ENCODE measurements at regions not wholly inside any gene's neighbourhood (a gene's known extent, or its start where the extent isn't known, plus 50 kb on each side); places are given as distances from the start of the nearest gene placed in this dataset.

- TF ChIP-seq, protein P1, sequence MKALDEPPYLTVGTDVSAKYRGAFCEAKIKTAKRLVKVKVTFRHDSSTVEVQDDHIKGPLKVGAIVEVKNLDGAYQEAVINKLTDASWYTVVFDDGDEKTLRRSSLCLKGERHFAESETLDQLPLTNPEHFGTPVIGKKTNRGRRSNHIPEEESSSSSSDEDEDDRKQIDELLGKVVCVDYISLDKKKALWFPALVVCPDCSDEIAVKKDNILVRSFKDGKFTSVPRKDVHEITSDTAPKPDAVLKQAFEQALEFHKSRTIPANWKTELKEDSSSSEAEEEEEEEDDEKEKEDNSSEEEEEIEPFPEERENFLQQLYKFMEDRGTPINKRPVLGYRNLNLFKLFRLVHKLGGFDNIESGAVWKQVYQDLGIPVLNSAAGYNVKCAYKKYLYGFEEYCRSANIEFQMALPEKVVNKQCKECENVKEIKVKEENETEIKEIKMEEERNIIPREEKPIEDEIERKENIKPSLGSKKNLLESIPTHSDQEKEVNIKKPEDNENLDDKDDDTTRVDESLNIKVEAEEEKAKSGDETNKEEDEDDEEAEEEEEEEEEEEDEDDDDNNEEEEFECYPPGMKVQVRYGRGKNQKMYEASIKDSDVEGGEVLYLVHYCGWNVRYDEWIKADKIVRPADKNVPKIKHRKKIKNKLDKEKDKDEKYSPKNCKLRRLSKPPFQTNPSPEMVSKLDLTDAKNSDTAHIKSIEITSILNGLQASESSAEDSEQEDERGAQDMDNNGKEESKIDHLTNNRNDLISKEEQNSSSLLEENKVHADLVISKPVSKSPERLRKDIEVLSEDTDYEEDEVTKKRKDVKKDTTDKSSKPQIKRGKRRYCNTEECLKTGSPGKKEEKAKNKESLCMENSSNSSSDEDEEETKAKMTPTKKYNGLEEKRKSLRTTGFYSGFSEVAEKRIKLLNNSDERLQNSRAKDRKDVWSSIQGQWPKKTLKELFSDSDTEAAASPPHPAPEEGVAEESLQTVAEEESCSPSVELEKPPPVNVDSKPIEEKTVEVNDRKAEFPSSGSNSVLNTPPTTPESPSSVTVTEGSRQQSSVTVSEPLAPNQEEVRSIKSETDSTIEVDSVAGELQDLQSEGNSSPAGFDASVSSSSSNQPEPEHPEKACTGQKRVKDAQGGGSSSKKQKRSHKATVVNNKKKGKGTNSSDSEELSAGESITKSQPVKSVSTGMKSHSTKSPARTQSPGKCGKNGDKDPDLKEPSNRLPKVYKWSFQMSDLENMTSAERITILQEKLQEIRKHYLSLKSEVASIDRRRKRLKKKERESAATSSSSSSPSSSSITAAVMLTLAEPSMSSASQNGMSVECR (CRISPR knock-in tag; IDR thresholded peaks at IDR 0.05; ENCODE audit: borderline replicate concordance), result no peak
- TF ChIP-seq MYBL2 (CRISPR knock-in tag; IDR thresholded peaks at IDR 0.05) (no peak), TEAD1 (CRISPR knock-in tag; IDR thresholded peaks at IDR 0.05) (no peak)
- TF ChIP-seq, protein P2, sequence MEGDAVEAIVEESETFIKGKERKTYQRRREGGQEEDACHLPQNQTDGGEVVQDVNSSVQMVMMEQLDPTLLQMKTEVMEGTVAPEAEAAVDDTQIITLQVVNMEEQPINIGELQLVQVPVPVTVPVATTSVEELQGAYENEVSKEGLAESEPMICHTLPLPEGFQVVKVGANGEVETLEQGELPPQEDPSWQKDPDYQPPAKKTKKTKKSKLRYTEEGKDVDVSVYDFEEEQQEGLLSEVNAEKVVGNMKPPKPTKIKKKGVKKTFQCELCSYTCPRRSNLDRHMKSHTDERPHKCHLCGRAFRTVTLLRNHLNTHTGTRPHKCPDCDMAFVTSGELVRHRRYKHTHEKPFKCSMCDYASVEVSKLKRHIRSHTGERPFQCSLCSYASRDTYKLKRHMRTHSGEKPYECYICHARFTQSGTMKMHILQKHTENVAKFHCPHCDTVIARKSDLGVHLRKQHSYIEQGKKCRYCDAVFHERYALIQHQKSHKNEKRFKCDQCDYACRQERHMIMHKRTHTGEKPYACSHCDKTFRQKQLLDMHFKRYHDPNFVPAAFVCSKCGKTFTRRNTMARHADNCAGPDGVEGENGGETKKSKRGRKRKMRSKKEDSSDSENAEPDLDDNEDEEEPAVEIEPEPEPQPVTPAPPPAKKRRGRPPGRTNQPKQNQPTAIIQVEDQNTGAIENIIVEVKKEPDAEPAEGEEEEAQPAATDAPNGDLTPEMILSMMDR (IDR thresholded peaks at IDR 0.05), result no peak
Measured at GRCh38 chr7:112994656-112995055, 92.0 kb downstream of the GPR85 start (continued).

- Mint-ChIP-seq H3K4me1 (peaks cover 25% of the 10 kb centered on the region), H3K4me3 (no peak overlapping the region), H3K9me3 (no peaks in the 10 kb centered on the region), H3K27me3 (ENCODE audit: low read depth) (no peaks in the 10 kb centered on the region), H3K27ac (0 out of 2 replicates have a peak overlapping the region, but pooled peaks have one; percentile 9), H3K36me3 (no peaks in the 10 kb centered on the region)
- CTCF ChIA-PET, result interaction anchor here (0.6 kb wide), 1 partner anchor 23 kb away, joined by 3 read pairs; no protein-coding TSS in a partner anchor
- TF ChIP-seq NFATC4 (CRISPR knock-in tag; IDR thresholded peaks at IDR 0.05), result no peak
- no peak for TF ChIP-seq USF1 (CRISPR knock-in tag; IDR thresholded peaks at IDR 0.05)
- TF ChIP-seq, protein P3, sequence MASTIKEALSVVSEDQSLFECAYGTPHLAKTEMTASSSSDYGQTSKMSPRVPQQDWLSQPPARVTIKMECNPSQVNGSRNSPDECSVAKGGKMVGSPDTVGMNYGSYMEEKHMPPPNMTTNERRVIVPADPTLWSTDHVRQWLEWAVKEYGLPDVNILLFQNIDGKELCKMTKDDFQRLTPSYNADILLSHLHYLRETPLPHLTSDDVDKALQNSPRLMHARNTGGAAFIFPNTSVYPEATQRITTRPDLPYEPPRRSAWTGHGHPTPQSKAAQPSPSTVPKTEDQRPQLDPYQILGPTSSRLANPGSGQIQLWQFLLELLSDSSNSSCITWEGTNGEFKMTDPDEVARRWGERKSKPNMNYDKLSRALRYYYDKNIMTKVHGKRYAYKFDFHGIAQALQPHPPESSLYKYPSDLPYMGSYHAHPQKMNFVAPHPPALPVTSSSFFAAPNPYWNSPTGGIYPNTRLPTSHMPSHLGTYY (CRISPR knock-in tag; IDR thresholded peaks at IDR 0.05), result no peak
- no peak for TF ChIP-seq SP1 (CRISPR knock-in tag; conservative IDR thresholded peaks at IDR 0.05)
- no peak for TF ChIP-seq CREB1 (CRISPR knock-in tag; IDR thresholded peaks at IDR 0.05)
- no peak for TF ChIP-seq RELA (CRISPR knock-in tag; IDR thresholded peaks at IDR 0.05; ENCODE audit: borderline replicate concordance)
- no peak for TF ChIP-seq OVOL2 (CRISPR knock-in tag; IDR thresholded peaks at IDR 0.05; ENCODE audit: borderline replicate concordance)
- TF ChIP-seq, protein P4, sequence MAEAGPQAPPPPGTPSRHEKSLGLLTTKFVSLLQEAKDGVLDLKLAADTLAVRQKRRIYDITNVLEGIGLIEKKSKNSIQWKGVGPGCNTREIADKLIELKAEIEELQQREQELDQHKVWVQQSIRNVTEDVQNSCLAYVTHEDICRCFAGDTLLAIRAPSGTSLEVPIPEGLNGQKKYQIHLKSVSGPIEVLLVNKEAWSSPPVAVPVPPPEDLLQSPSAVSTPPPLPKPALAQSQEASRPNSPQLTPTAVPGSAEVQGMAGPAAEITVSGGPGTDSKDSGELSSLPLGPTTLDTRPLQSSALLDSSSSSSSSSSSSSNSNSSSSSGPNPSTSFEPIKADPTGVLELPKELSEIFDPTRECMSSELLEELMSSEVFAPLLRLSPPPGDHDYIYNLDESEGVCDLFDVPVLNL (CRISPR knock-in tag; IDR thresholded peaks at IDR 0.05; ENCODE audit: borderline replicate concordance, low read depth), result no peak
- TF ChIP-seq, protein P2 (IDR thresholded peaks at IDR 0.05), result no peak
- TF ChIP-seq SMAD4 (CRISPR knock-in tag; IDR thresholded peaks at IDR 0.05), result no peak
- POLR2A ChIA-PET, result no interaction called here
- no peak for DNase-seq (ENCODE audit: low spot score)
- ATAC-seq, result 0 out of 2 replicates have a peak, but pooled peaks have one; percentile 39
Measured at GRCh38 chr7:112990624-112991023, 96.0 kb downstream of the GPR85 start.

Measured in WTC11 (cell line).